Peyer's patch (tissue), 4 donors: ENCODE measurements at regions not wholly inside any gene's neighbourhood (a gene's known extent, or its start where the extent isn't known, plus 50 kb on each side); places are given as distances from the start of the nearest gene placed in this dataset.

Experiments used
- POLR2A ChIP-seq, 2 donors: fragments of 450-650 bp; IDR thresholded peaks; one replicate each; pipeline ENCODE4 v1.5.1; 2017; ENCODE audit warnings: antibody characterized with exemption in 2 of 2, mild to moderate bottlenecking in 2 of 2, moderate library complexity in 2 of 2
- TF ChIP-seq, protein P1 (sequence below), 6 experiments: fragments of 450-650 bp in 4 of 6; fragments of 200-600 bp in 2 of 6; sonication (generic) in 1 of 6; IDR thresholded peaks; one replicate each; pipeline ENCODE4 v1.5.1; 2017 to 2019; ENCODE audit warnings: antibody characterized with exemption in 6 of 6, mild to moderate bottlenecking in 3 of 6, moderate library complexity in 1 of 6

DNA sequence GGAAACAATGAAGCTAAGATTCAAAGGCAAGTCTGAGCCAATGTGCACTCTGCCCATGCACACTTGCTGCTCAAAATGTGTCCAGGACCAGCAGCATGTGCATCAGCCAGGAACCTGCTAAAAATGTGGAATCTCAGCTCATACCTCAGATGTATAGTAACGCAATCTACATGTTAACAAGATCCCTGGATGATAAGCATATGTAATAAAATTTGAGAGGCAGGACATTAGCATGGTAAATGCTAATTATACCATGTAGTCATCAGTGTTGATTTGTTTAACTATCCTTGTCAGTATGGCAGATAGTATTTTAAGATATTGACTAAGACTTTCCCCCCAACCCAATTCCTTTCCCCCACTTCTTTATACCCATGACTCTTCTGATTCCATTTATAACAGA lies 379.6 kb downstream of the TOX3 start:
- TF ChIP-seq, protein P1, sequence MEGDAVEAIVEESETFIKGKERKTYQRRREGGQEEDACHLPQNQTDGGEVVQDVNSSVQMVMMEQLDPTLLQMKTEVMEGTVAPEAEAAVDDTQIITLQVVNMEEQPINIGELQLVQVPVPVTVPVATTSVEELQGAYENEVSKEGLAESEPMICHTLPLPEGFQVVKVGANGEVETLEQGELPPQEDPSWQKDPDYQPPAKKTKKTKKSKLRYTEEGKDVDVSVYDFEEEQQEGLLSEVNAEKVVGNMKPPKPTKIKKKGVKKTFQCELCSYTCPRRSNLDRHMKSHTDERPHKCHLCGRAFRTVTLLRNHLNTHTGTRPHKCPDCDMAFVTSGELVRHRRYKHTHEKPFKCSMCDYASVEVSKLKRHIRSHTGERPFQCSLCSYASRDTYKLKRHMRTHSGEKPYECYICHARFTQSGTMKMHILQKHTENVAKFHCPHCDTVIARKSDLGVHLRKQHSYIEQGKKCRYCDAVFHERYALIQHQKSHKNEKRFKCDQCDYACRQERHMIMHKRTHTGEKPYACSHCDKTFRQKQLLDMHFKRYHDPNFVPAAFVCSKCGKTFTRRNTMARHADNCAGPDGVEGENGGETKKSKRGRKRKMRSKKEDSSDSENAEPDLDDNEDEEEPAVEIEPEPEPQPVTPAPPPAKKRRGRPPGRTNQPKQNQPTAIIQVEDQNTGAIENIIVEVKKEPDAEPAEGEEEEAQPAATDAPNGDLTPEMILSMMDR (IDR thresholded peaks at IDR 0.05), result no peak
- TF ChIP-seq POLR2A (IDR thresholded peaks at IDR 0.05), result no peak
